MM.1S (cell line): ENCODE measurements at regions not wholly inside any gene's neighbourhood (a gene's known extent, or its start where the extent isn't known, plus 50 kb on each side); places are given as distances from the start of the nearest gene placed in this dataset.

Source experiments
- DNase-seq: peaks from one replicate; pipeline ENCODE4 v3.0.0-alpha.2; 2015
- H2AFZ ChIP-seq: fragments of 300-600 bp; sonication (generic); 2 replicates; pipeline ENCODE4 v1.6.0; 2016; ENCODE audit warnings: antibody characterized with exemption, low read length
- H3F3A ChIP-seq: fragments of 300-600 bp; sonication (generic); 2 replicates; pipeline ENCODE4 v1.6.1; 2016; ENCODE audit warnings: mild to moderate bottlenecking, antibody characterized with exemption, low read length, moderate library complexity, mixed read lengths; ENCODE audit not compliant: insufficient read depth
- H3K27ac ChIP-seq: fragments of 300-600 bp; sonication (generic); 2 replicates; pipeline ENCODE4 v1.5.1; 2016; ENCODE audit warnings: mild to moderate bottlenecking, low read length
- H3K27me3 ChIP-seq: fragments of 300-600 bp; sonication (generic); replicated peaks from 2 replicates; pipeline ENCODE4 v1.6.0; 2016; ENCODE audit warnings: low read length; ENCODE audit not compliant: insufficient read depth
- H3K36me3 ChIP-seq: fragments of 300-600 bp; sonication (generic); replicated peaks from 2 replicates; pipeline ENCODE4 v1.6.1; 2016; ENCODE audit warnings: mild to moderate bottlenecking, low read length, mixed read lengths; ENCODE audit not compliant: insufficient read depth
- H3K4me1 ChIP-seq: fragments of 300-600 bp; sonication (generic); 2 replicates; pipeline ENCODE4 v1.6.1; 2016; ENCODE audit warnings: low read length, mixed read lengths
- H3K4me2 ChIP-seq: fragments of 300-600 bp; sonication (generic); 2 replicates; pipeline ENCODE4 v1.6.0; 2016; ENCODE audit warnings: low read depth, low read length
- H3K4me3 ChIP-seq: fragments of 300-600 bp; sonication (generic); 2 replicates; pipeline ENCODE4 v1.5.1; 2016; ENCODE audit warnings: low read length, mixed read lengths
- H3K79me2 ChIP-seq: fragments of 300-600 bp; sonication (generic); 2 replicates; pipeline ENCODE4 v1.6.1; 2016; ENCODE audit warnings: mixed run types, low read length, mixed read lengths
- H3K9ac ChIP-seq: fragments of 300-600 bp; sonication (generic); 2 replicates; pipeline ENCODE4 v1.6.1; 2016; ENCODE audit warnings: low read length, mixed read lengths
- H3K9me2 ChIP-seq: fragments of 300-600 bp; sonication (generic); replicated peaks from 2 replicates; pipeline ENCODE4 v1.6.1; 2016; ENCODE audit warnings: mild to moderate bottlenecking, low read length, mixed read lengths; ENCODE audit not compliant: insufficient read depth
- H3K9me3 ChIP-seq: fragments of 300-600 bp; sonication (generic); replicated peaks from 2 replicates; pipeline ENCODE4 v1.6.1; 2016; ENCODE audit warnings: mild to moderate bottlenecking, low read length, mixed read lengths; ENCODE audit not compliant: insufficient read depth
- H4K20me1 ChIP-seq: fragments of 300-600 bp; sonication (generic); 2 replicates; pipeline ENCODE4 v1.6.1; 2016; ENCODE audit warnings: mild to moderate bottlenecking, low read length, moderate library complexity, mixed read lengths; ENCODE audit not compliant: insufficient read depth
- EZH2 ChIP-seq: fragments of 300-600 bp; sonication (generic); optimal IDR thresholded peaks from 2 replicates; pipeline ENCODE3; 2017; ENCODE audit warnings: low read depth, mild to moderate bottlenecking, antibody characterized with exemption, low read length, mixed read lengths
- EZH2phosphoT487 ChIP-seq: fragments of 300-600 bp; sonication (generic); IDR thresholded peaks from 2 replicates; pipeline ENCODE4 v1.6.1; 2018; ENCODE audit warnings: antibody characterized with exemption, low read length
- TF ChIP-seq, protein P1 (sequence below): fragments of 300-600 bp; sonication (generic); IDR thresholded peaks from 2 replicates; pipeline ENCODE4 v1.5.1; 2016; ENCODE audit warnings: antibody characterized with exemption, low read length, mixed read lengths

- H3K4me3 ChIP-seq = no peak overlapping the region
- no peaks in the 10 kb centered on the region for H3K79me2 ChIP-seq
- no peak for DNase-seq
- no peak overlapping the region for H3K4me2 ChIP-seq
- no peaks in the 10 kb centered on the region for H3K36me3 ChIP-seq
- no peak for TF ChIP-seq EZH2phosphoT487
- TF ChIP-seq EZH2 = no peak
- TF ChIP-seq, protein P1, sequence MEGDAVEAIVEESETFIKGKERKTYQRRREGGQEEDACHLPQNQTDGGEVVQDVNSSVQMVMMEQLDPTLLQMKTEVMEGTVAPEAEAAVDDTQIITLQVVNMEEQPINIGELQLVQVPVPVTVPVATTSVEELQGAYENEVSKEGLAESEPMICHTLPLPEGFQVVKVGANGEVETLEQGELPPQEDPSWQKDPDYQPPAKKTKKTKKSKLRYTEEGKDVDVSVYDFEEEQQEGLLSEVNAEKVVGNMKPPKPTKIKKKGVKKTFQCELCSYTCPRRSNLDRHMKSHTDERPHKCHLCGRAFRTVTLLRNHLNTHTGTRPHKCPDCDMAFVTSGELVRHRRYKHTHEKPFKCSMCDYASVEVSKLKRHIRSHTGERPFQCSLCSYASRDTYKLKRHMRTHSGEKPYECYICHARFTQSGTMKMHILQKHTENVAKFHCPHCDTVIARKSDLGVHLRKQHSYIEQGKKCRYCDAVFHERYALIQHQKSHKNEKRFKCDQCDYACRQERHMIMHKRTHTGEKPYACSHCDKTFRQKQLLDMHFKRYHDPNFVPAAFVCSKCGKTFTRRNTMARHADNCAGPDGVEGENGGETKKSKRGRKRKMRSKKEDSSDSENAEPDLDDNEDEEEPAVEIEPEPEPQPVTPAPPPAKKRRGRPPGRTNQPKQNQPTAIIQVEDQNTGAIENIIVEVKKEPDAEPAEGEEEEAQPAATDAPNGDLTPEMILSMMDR = no peak
- no peaks in the 10 kb centered on the region for H3K9me2 ChIP-seq
- H3K4me1 ChIP-seq = no peaks in the 10 kb centered on the region
- no peaks in the 10 kb centered on the region for H3F3A ChIP-seq
- H3K9me3 ChIP-seq = no peaks in the 10 kb centered on the region
- no peak overlapping the region for H3K9ac ChIP-seq
- no peaks in the 10 kb centered on the region for H4K20me1 ChIP-seq
- no peak overlapping the region for H3K27ac ChIP-seq
- H3K27me3 ChIP-seq = no peaks in the 10 kb centered on the region
- H2AFZ ChIP-seq = no peak overlapping the region
These were observed 421.4 kb downstream of the COG6 start for GRCh38 chr13:40076765-40077362.

- no peak overlapping the region for H3K4me3 ChIP-seq
- H4K20me1 ChIP-seq = no peaks in the 10 kb centered on the region
- H3K79me2 ChIP-seq = no peaks in the 10 kb centered on the region
- no peaks in the 10 kb centered on the region for H3K27me3 ChIP-seq
- H3K9me3 ChIP-seq = no peaks in the 10 kb centered on the region
- no peaks in the 10 kb centered on the region for H3K4me1 ChIP-seq
- no peaks in the 10 kb centered on the region for H3K9me2 ChIP-seq
- H3F3A ChIP-seq = no peaks in the 10 kb centered on the region
- H3K9ac ChIP-seq = no peak overlapping the region
- H3K4me2 ChIP-seq = no peak overlapping the region
- DNase-seq = no peak
- no peak overlapping the region for H2AFZ ChIP-seq
- H3K27ac ChIP-seq = no peak overlapping the region
- TF ChIP-seq, protein P1 = no peak
- no peaks in the 10 kb centered on the region for H3K36me3 ChIP-seq
These were observed 422.1 kb downstream of the COG6 start for GRCh38 chr13:40077396-40078027.

DNA sequence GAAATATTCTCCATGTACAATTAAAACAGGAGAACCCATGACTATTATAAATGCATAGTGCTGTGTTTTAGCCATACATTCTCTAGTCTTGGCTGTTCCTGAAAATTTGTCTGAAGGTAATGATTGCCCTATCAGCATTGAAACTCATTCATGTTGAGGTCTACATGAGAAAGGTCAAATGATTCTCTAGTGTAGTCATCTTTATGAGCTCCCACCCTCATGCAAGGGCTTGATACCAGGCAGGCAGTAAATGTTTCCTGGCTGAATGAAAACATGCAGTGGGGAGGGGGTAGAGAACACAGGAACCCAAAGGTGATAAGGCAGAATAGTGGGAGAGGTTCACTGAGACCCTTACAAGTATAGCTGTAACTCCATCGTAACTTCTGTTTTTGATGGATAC is 424.3 kb downstream of the COG6 start:
- H3K4me3 ChIP-seq = no peak overlapping the region
- no peak for DNase-seq
- no peaks in the 10 kb centered on the region for H3K9me2 ChIP-seq
- TF ChIP-seq EZH2 (no peak), EZH2phosphoT487 (no peak)
- TF ChIP-seq, protein P1 = no peak
- no peaks in the 10 kb centered on the region for H3K4me1 ChIP-seq
- H3K27me3 ChIP-seq = no peaks in the 10 kb centered on the region
- no peaks in the 10 kb centered on the region for H4K20me1 ChIP-seq
- H3K9ac ChIP-seq = no peak overlapping the region
- H3K4me2 ChIP-seq = no peak overlapping the region
- H3K79me2 ChIP-seq = no peaks in the 10 kb centered on the region
- no peak overlapping the region for H2AFZ ChIP-seq
- H3K27ac ChIP-seq = no peak overlapping the region
- no peaks in the 10 kb centered on the region for H3F3A ChIP-seq
- H3K36me3 ChIP-seq = no peaks in the 10 kb centered on the region
- no peaks in the 10 kb centered on the region for H3K9me3 ChIP-seq
